Esophagus squamous epithelium (tissue), 4 donors: ENCODE measurements at regions not wholly inside any gene's neighbourhood (a gene's known extent, or its start where the extent isn't known, plus 50 kb on each side); places are given as distances from the start of the nearest gene placed in this dataset.

Experiments used
- CTCF ChIP-seq, 6 experiments: fragments of 450-650 bp in 4 of 6; fragments of 200-600 bp in 2 of 6; sonication (generic) in 2 of 6; IDR thresholded peaks; one replicate each; pipeline ENCODE4 v1.5.1; 2016 to 2019; ENCODE audit warnings: antibody characterized with exemption in 6 of 6, mild to moderate bottlenecking in 4 of 6, moderate library complexity in 4 of 6
- POLR2A ChIP-seq, 4 donors: fragments of 450-650 bp; IDR thresholded peaks; one replicate each; pipeline ENCODE4 v1.6.1; 2017; ENCODE audit warnings: antibody characterized with exemption in 4 of 4, mild to moderate bottlenecking in 4 of 4, moderate library complexity in 3 of 4

GRCh38 chr21:38918607-38919346 is 113.0 kb downstream of the ETS2 start:
- TF ChIP-seq CTCF (IDR thresholded peaks at IDR 0.05), result no peak
- no peak for TF ChIP-seq POLR2A (IDR thresholded peaks at IDR 0.05)
